ENCODE measurements at regions not wholly inside any gene's neighbourhood (a gene's known extent, or its start where the extent isn't known, plus 50 kb on each side); places are given as distances from the start of the nearest gene placed in this dataset.
"Not testable (repeated sequence)": the region's sequence is repeated elsewhere in the genome, so short reads cannot be mapped to it uniquely, and the experiment has no call there.

GRCh38 chr4:79747252-79747651 lies 325.8 kb downstream of the ANTXR2 start:
- DNase-seq (ENCODE audit: low read depth in 2 of 3, low spot score in 1 of 3): no peak

GRCh38 chr4:79743014-79743413 lies 330.0 kb downstream of the ANTXR2 start:
- DNase-seq (ENCODE audit: low read depth in 2 of 3, low spot score in 1 of 3): no peak

- no peak for DNase-seq (ENCODE audit: low read depth in 2 of 3, low spot score in 1 of 3)
Observed at GRCh38 chr4:79739912-79740311, 331.9 kb upstream of the GK2 start.

GRCh38 chr4:79723507-79723906 lies 315.5 kb upstream of the GK2 start:
- DNase-seq (ENCODE audit: low read depth in 2 of 3, low spot score in 1 of 3): no peak

GRCh38 chr4:79700356-79700755 lies 292.3 kb upstream of the GK2 start:
- no peak for DNase-seq (ENCODE audit: low read depth in 2 of 3, low spot score in 1 of 3)

- DNase-seq (ENCODE audit: low read depth in 2 of 3, low spot score in 1 of 3): no peak
Observed at GRCh38 chr4:79697444-79697843, 289.4 kb upstream of the GK2 start.

- DNase-seq (ENCODE audit: low read depth in 2 of 3, low spot score in 1 of 3): not testable (repeated sequence)
Observed at GRCh38 chr4:79696534-79696933, 288.5 kb upstream of the GK2 start.

GRCh38 chr4:79695848-79696247 lies 287.8 kb upstream of the GK2 start:
- DNase-seq (ENCODE audit: low read depth in 2 of 3, low spot score in 1 of 3): no peak

GRCh38 chr4:79689740-79690139 lies 281.7 kb upstream of the GK2 start:
- no peak for DNase-seq (ENCODE audit: low read depth in 2 of 3, low spot score in 1 of 3)

GRCh38 chr4:79688691-79689090 lies 280.7 kb upstream of the GK2 start:
- DNase-seq (ENCODE audit: low read depth in 2 of 3, low spot score in 1 of 3): no peak

GRCh38 chr4:79687006-79687405 lies 279.0 kb upstream of the GK2 start:
- DNase-seq (ENCODE audit: low read depth in 2 of 3, low spot score in 1 of 3): no peak

GRCh38 chr4:79685542-79685941 lies 277.5 kb upstream of the GK2 start:
- no peak for DNase-seq (ENCODE audit: low read depth in 2 of 3, low spot score in 1 of 3)

GRCh38 chr4:79684516-79684915 lies 276.5 kb upstream of the GK2 start:
- DNase-seq (ENCODE audit: low read depth in 2 of 3, low spot score in 1 of 3): no peak

GRCh38 chr4:79682801-79683530 lies 274.9 kb upstream of the GK2 start:
- no peak for DNase-seq (ENCODE audit: low read depth in 2 of 3, low spot score in 1 of 3)

GRCh38 chr4:79682161-79682560 lies 274.1 kb upstream of the GK2 start:
- DNase-seq (ENCODE audit: low read depth in 2 of 3, low spot score in 1 of 3): no peak

- DNase-seq (ENCODE audit: low read depth in 2 of 3, low spot score in 1 of 3): no peak
Observed at GRCh38 chr4:79679859-79680258, 271.8 kb upstream of the GK2 start.

- no peak for DNase-seq (ENCODE audit: low read depth in 2 of 3, low spot score in 1 of 3)
Observed at GRCh38 chr4:79678472-79679202, 270.6 kb upstream of the GK2 start.

GRCh38 chr4:79676705-79677104 lies 268.7 kb upstream of the GK2 start:
- no peak for DNase-seq (ENCODE audit: low read depth in 2 of 3, low spot score in 1 of 3)

GRCh38 chr4:79674906-79675305 lies 266.9 kb upstream of the GK2 start:
- not testable (repeated sequence) for DNase-seq (ENCODE audit: low read depth in 2 of 3, low spot score in 1 of 3)

- no peak for DNase-seq (ENCODE audit: low read depth in 2 of 3, low spot score in 1 of 3)
Observed at GRCh38 chr4:79673898-79674297, 265.9 kb upstream of the GK2 start.

GRCh38 chr4:79673377-79673776 lies 265.3 kb upstream of the GK2 start:
- no peak for DNase-seq (ENCODE audit: low read depth in 2 of 3, low spot score in 1 of 3)

- DNase-seq (ENCODE audit: low read depth in 2 of 3, low spot score in 1 of 3): no peak
Observed at GRCh38 chr4:79666875-79667274, 258.8 kb upstream of the GK2 start.

- no peak for DNase-seq (ENCODE audit: low read depth in 2 of 3, low spot score in 1 of 3)
Observed at GRCh38 chr4:79666112-79666511, 258.1 kb upstream of the GK2 start.

All from stimulated activated CD4-positive, alpha-beta T cell treated with anti-CD3 and anti-CD28 coated beads, Interleukin-12 subunit alpha, Interleukin-12 subunit beta, amount 100 ng/mL, for 48 hours (primary cell).